Loucy (cell line): ENCODE measurements at regions not wholly inside any gene's neighbourhood (a gene's known extent, or its start where the extent isn't known, plus 50 kb on each side); places are given as distances from the start of the nearest gene placed in this dataset.

ENCODE experiments used
- H2AFZ ChIP-seq: fragments of 200-600 bp; sonication (generic); 2 replicates; pipeline ENCODE4 v1.6.0; 2016; ENCODE audit warnings: antibody characterized with exemption, mild to moderate bottlenecking, low read length, moderate library complexity
- H3F3A ChIP-seq: fragments of 200-600 bp; 2 replicates; pipeline ENCODE4 v1.6.0; 2016; ENCODE audit warnings: antibody characterized with exemption, low read depth, mild to moderate bottlenecking
- H3K27me3 ChIP-seq: fragments of 200-600 bp; sonication (generic); 2 replicates; pipeline ENCODE4 v1.6.1; 2014; ENCODE audit warnings: low read length, mild to moderate bottlenecking; ENCODE audit not compliant: insufficient read depth, poor library complexity, severe bottlenecking
- H3K36me3 ChIP-seq: fragments of 200-600 bp; sonication (generic); 2 replicates; pipeline ENCODE4 v1.6.1; 2016; ENCODE audit warnings: low read length; ENCODE audit not compliant: insufficient read depth
- H3K4me1 ChIP-seq: fragments of 200-600 bp; sonication (generic); 2 replicates; pipeline ENCODE4 v1.5.1; 2014; ENCODE audit warnings: low read length, mild to moderate bottlenecking; ENCODE audit not compliant: insufficient read depth, poor library complexity, severe bottlenecking
- H3K4me2 ChIP-seq: fragments of 200-600 bp; sonication (generic); 2 replicates; pipeline ENCODE4 v1.6.0; 2014; ENCODE audit warnings: antibody characterized with exemption, low read length, low read depth, mild to moderate bottlenecking; ENCODE audit not compliant: poor library complexity, severe bottlenecking
- H3K4me3 ChIP-seq: fragments of 200-600 bp; sonication (generic); 2 replicates; pipeline ENCODE4 v1.5.1; 2014; ENCODE audit warnings: low read length, mild to moderate bottlenecking, mixed read lengths; ENCODE audit not compliant: poor library complexity, severe bottlenecking
- H3K79me2 ChIP-seq: fragments of 200-600 bp; sonication (generic); 2 replicates; pipeline ENCODE4 v1.6.1; 2014; ENCODE audit warnings: low read length; ENCODE audit not compliant: insufficient read depth
- H3K9ac ChIP-seq: fragments of 200-600 bp; sonication (generic); 2 replicates; pipeline ENCODE4 v1.6.0; 2014; ENCODE audit warnings: mild to moderate bottlenecking, low read depth, low read length, moderate library complexity; ENCODE audit not compliant: poor library complexity, severe bottlenecking
- H3K9me2 ChIP-seq: fragments of 200-600 bp; sonication (generic); replicated peaks from 2 replicates; pipeline ENCODE4 v1.6.1; 2016; ENCODE audit warnings: low read depth, low read length, mixed read lengths
- H3K9me3 ChIP-seq: fragments of 200-600 bp; sonication (generic); 2 replicates; pipeline ENCODE4 v1.6.1; 2014; ENCODE audit warnings: mild to moderate bottlenecking, antibody characterized with exemption, low read length, low read depth; ENCODE audit not compliant: insufficient read depth
- H4K20me1 ChIP-seq: fragments of 200-600 bp; sonication (generic); 2 replicates; pipeline ENCODE4 v1.6.0; 2014; ENCODE audit warnings: antibody characterized with exemption, low read length, mild to moderate bottlenecking; ENCODE audit not compliant: insufficient read depth, poor library complexity, severe bottlenecking
- EZH2phosphoT487 ChIP-seq: fragments of 200-600 bp; IDR thresholded peaks from 2 replicates; pipeline ENCODE4 v1.6.1; 2018; ENCODE audit warnings: antibody characterized with exemption, mild to moderate bottlenecking, moderate library complexity, borderline replicate concordance
- TF ChIP-seq, protein P1 (sequence below): fragments of 200-600 bp; sonication (generic); conservative IDR thresholded peaks from 2 replicates; pipeline ENCODE4 v1.5.1; 2014; ENCODE audit warnings: mild to moderate bottlenecking, antibody characterized with exemption, low read length

DNA sequence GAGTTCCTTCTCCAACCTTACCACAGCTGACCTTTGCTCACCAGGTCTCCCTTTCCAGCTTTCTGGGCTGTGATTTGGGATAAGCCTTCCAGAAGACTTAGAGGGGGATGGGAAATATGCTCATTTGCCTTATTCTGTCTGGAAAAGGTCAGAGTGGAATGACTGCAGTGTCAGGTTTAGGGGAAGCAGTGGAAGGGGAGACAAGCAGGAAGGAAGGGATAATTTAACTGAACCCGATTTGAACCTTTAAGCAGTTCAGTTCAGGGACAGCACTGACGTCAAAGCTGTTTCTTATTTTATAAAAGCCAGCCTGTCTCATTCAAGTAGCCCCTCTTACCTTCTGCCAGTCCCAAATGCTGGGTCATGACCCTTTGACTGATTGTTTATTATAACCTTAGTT is 418.4 kb upstream of the RARB start:
- Histone ChIP-seq H3K9me2 (no peaks in the 10 kb centered on the region), H3K4me2 (no peak overlapping the region), H3K36me3 (no peaks in the 10 kb centered on the region), H3K27me3 (no peaks in the 10 kb centered on the region), H3K4me3 (no peak overlapping the region), H3K79me2 (no peaks in the 10 kb centered on the region), H2AFZ (no peak overlapping the region), H3K9ac (no peak overlapping the region), H3K4me1 (no peaks in the 10 kb centered on the region), H3K9me3 (no peaks in the 10 kb centered on the region), H4K20me1 (no peaks in the 10 kb centered on the region), H3F3A (no peaks in the 10 kb centered on the region)
- TF ChIP-seq, protein P1, sequence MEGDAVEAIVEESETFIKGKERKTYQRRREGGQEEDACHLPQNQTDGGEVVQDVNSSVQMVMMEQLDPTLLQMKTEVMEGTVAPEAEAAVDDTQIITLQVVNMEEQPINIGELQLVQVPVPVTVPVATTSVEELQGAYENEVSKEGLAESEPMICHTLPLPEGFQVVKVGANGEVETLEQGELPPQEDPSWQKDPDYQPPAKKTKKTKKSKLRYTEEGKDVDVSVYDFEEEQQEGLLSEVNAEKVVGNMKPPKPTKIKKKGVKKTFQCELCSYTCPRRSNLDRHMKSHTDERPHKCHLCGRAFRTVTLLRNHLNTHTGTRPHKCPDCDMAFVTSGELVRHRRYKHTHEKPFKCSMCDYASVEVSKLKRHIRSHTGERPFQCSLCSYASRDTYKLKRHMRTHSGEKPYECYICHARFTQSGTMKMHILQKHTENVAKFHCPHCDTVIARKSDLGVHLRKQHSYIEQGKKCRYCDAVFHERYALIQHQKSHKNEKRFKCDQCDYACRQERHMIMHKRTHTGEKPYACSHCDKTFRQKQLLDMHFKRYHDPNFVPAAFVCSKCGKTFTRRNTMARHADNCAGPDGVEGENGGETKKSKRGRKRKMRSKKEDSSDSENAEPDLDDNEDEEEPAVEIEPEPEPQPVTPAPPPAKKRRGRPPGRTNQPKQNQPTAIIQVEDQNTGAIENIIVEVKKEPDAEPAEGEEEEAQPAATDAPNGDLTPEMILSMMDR = no peak
- no peak for TF ChIP-seq EZH2phosphoT487

DNA sequence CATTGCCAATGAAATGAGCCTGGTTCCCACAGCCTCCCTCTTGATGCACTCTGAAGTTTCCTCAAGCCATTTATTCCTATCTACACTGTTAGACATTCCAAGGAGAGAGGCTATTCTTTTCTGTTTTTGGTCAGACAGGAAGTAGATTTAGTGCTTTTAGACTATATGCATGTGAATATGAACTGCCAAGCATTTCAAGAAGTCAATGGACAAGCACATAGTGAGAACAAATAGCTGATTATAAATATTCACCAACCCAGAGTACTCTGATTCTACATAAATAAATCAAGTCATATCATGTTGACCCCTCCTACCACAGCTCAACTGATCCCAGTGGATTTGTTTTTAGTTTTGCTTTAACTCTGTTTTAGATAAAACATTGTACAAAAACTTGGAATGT is 412.5 kb upstream of the RARB start:
- H3K9ac ChIP-seq = no peak overlapping the region
- no peaks in the 10 kb centered on the region for H3K4me1 ChIP-seq
- H3K9me2 ChIP-seq = no peaks in the 10 kb centered on the region
- no peak overlapping the region for H3K4me2 ChIP-seq
- H3K4me3 ChIP-seq = no peak overlapping the region
- no peaks in the 10 kb centered on the region for H3K9me3 ChIP-seq
- TF ChIP-seq, protein P1 = no peak
- H3F3A ChIP-seq = no peaks in the 10 kb centered on the region
- H2AFZ ChIP-seq = no peak overlapping the region
- no peaks in the 10 kb centered on the region for H3K36me3 ChIP-seq
- H3K27me3 ChIP-seq = no peaks in the 10 kb centered on the region
- H3K79me2 ChIP-seq = no peaks in the 10 kb centered on the region
- no peaks in the 10 kb centered on the region for H4K20me1 ChIP-seq

DNA sequence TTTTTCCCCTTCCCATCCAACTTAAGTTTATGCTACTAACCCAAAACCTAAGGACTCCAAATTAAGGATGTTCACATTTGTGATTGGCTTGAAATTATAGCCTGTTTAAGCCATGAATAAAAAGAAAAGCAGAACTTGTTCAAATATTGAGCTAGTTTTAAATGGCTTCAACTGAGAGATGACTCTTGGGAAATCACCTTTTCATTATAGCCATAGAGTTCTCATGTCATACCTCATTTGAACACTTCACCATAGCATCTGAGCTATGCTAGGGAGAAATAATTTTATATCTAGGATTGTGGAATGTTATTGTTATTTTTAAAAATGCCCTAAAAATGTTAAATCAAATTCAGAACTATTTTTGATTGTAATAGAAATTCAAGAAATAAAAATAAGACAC is 409.2 kb upstream of the RARB start:
- H3K36me3 ChIP-seq = no peaks in the 10 kb centered on the region
- no peak overlapping the region for H3K4me3 ChIP-seq
- H3K9me3 ChIP-seq = no peaks in the 10 kb centered on the region
- no peaks in the 10 kb centered on the region for H3K27me3 ChIP-seq
- no peak overlapping the region for H3K4me2 ChIP-seq
- no peak overlapping the region for H2AFZ ChIP-seq
- no peaks in the 10 kb centered on the region for H3K4me1 ChIP-seq
- H4K20me1 ChIP-seq = no peaks in the 10 kb centered on the region
- no peaks in the 10 kb centered on the region for H3K79me2 ChIP-seq
- H3K9ac ChIP-seq = no peak overlapping the region
- TF ChIP-seq, protein P1 = no peak
- no peak for TF ChIP-seq EZH2phosphoT487
- H3K9me2 ChIP-seq = no peaks in the 10 kb centered on the region
- H3F3A ChIP-seq = no peaks in the 10 kb centered on the region
